T-helper 1 cell treated with Interleukin-12 subunit alpha and Interleukin-12 subunit beta and Interleukin-4 antibody, amounts not matched to agents 30 ng/mL and 1 ng/mL, for 36 hours (primary cell): ENCODE measurements at regions not wholly inside any gene's neighbourhood (a gene's known extent, or its start where the extent isn't known, plus 50 kb on each side); places are given as distances from the start of the nearest gene placed in this dataset.

Experiments used
- intact Hi-C: fragments of 100-400 bp; cut with micrococcal nuclease; formaldehyde crosslinking; loops from one replicate; pipeline ENCODE4 v1.15.1; 2024

GRCh38 chr2:129892773-129893172 lies 86.7 kb upstream of the RAB6C start:
- intact Hi-C loops = no loop called here

GRCh38 chr2:129893244-129893643 lies 86.2 kb upstream of the RAB6C start:
- intact Hi-C loops = no loop called here

- intact Hi-C loops = no loop called here
Observed at GRCh38 chr2:129894616-129895015, 84.8 kb upstream of the RAB6C start.

- intact Hi-C loops = no loop called here
Observed at GRCh38 chr2:129895061-129895460, 84.4 kb upstream of the RAB6C start.

- intact Hi-C loops = no loop called here
Observed at GRCh38 chr2:129895526-129896082, 83.9 kb upstream of the RAB6C start.

GRCh38 chr2:129896226-129897100 lies 83.0 kb upstream of the RAB6C start:
- intact Hi-C loops = no loop called here

GRCh38 chr2:129901754-129902415 lies 77.6 kb upstream of the RAB6C start:
- intact Hi-C loops = no loop called here

GRCh38 chr2:129902731-129903585 lies 76.5 kb upstream of the RAB6C start:
- intact Hi-C loops = no loop called here

GRCh38 chr2:129903586-129904425 lies 75.7 kb upstream of the RAB6C start:
- intact Hi-C loops = no loop called here

GRCh38 chr2:129904532-129905446 lies 74.7 kb upstream of the RAB6C start:
- intact Hi-C loops = no loop called here

GRCh38 chr2:129905664-129906081 lies 73.8 kb upstream of the RAB6C start:
- intact Hi-C loops = no loop called here

- intact Hi-C loops = no loop called here
Observed at GRCh38 chr2:129906139-129906860, 73.2 kb upstream of the RAB6C start.

GRCh38 chr2:129906861-129907235 lies 72.6 kb upstream of the RAB6C start:
- intact Hi-C loops = no loop called here

- intact Hi-C loops = no loop called here
Observed at GRCh38 chr2:129907256-129907998, 72.0 kb upstream of the RAB6C start.

- intact Hi-C loops = no loop called here
Observed at GRCh38 chr2:129908721-129909373, 70.6 kb upstream of the RAB6C start.

GRCh38 chr2:129909651-129910418 lies 69.6 kb upstream of the RAB6C start:
- intact Hi-C loops = no loop called here
